ENCODE measurements at regions not wholly inside any gene's neighbourhood (a gene's known extent, or its start where the extent isn't known, plus 50 kb on each side); places are given as distances from the start of the nearest gene placed in this dataset.

- TF ChIP-seq CTCF (IDR thresholded peaks at IDR 0.05): no peak
- TF ChIP-seq EZH2 (IDR thresholded peaks at IDR 0.05; ENCODE audit: borderline replicate concordance, insufficient read depth, low read depth, low read length, poor library complexity, severe bottlenecking): no peak
Observed at GRCh38 chr3:152127058-152127457, 141.7 kb upstream of the MBNL1 start.

All from B cell (primary cell).